H1 (cell line): ENCODE measurements at regions not wholly inside any gene's neighbourhood (a gene's known extent, or its start where the extent isn't known, plus 50 kb on each side); places are given as distances from the start of the nearest gene placed in this dataset.

ENCODE experiments used
- CTCF ChIA-PET: fragments of 300-600 bp; sonication (Branson Sonifier 250); formaldehyde crosslinking; loops from one replicate; lab custom pipeline; 2021; ENCODE audit not compliant: partially characterized antibody; lab: Charles Lee
- POLR2A ChIA-PET: fragments of 300-600 bp; sonication (Branson Sonifier 250); formaldehyde crosslinking; loops from one replicate; lab custom pipeline; 2021; ENCODE audit warnings: inconsistent platforms; ENCODE audit not compliant: partially characterized antibody; lab: Charles Lee
- DNase-seq, 2 experiments: peaks; one replicate each; pipeline versions ENCODE4 v3.0.0 to v3.0.0-alpha.2; 2010 to 2022; ENCODE audit warnings: low spot score in 2 of 2, low read depth in 1 of 2, mixed read lengths in 1 of 2
- FAIRE-seq: peaks from 2 replicates; lab custom pipeline; 2011; peaks lifted over from hg19 to GRCh38; lab: Jason Lieb, UNC
- H2AFZ ChIP-seq: 2 replicates; pipeline ENCODE4 v1.8.1; 2012; ENCODE audit warnings: low read length, inconsistent platforms
- H2AK5ac ChIP-seq: 2 replicates; pipeline ENCODE4 v1.6.1; 2013; ENCODE audit warnings: low read depth, low read length
- H2BK120ac ChIP-seq: replicated peaks from 2 replicates; pipeline ENCODE3; 2013; ENCODE audit warnings: low read depth, low read length, inconsistent platforms
- H2BK12ac ChIP-seq: 2 replicates; pipeline ENCODE4 v1.6.1; 2013; ENCODE audit warnings: low read depth, low read length
- H2BK15ac ChIP-seq: 2 replicates; pipeline ENCODE4 v1.6.1; 2013; ENCODE audit warnings: low read length
- H2BK20ac ChIP-seq: 2 replicates; pipeline ENCODE4 v1.6.1; 2013; ENCODE audit warnings: low read length
- H2BK5ac ChIP-seq: 2 replicates; pipeline ENCODE4 v1.6.1; 2013; ENCODE audit warnings: low read depth, low read length
- H3K14ac ChIP-seq: 2 replicates; pipeline ENCODE4 v1.6.1; 2013; ENCODE audit warnings: inconsistent platforms; ENCODE audit not compliant: insufficient read length
- H3K18ac ChIP-seq: 2 replicates; pipeline ENCODE4 v1.6.1; 2013; ENCODE audit warnings: low read length; ENCODE audit errors: extremely low read depth
- H3K23ac ChIP-seq: 2 replicates; pipeline ENCODE4 v1.6.1; 2013; ENCODE audit warnings: inconsistent platforms; ENCODE audit not compliant: insufficient read length
- H3K23me2 ChIP-seq: 2 replicates; pipeline ENCODE4 v1.6.1; 2013; ENCODE audit warnings: low read depth, low read length
- H3K27ac ChIP-seq: 2 replicates; pipeline ENCODE4 v1.6.1; 2011; ENCODE audit warnings: low read depth, low read length, inconsistent platforms
- H3K27me3 ChIP-seq, 4 experiments: replicated peaks in 1 of 4; 1 replicate in 1 of 4; 2 replicates in 3 of 4; pipeline versions ENCODE4 v1.6.1 to v1.8.1; 2011 to 2013; ENCODE audit warnings: low read length in 3 of 4, mild to moderate bottlenecking in 3 of 4, inconsistent platforms in 2 of 4, mixed read lengths in 2 of 4, moderate library complexity in 1 of 4; ENCODE audit not compliant: control insufficient read depth in 3 of 4, insufficient read depth in 3 of 4; ENCODE audit errors: extremely low read depth in 1 of 4
- H3K36me3 ChIP-seq, 4 experiments: 2 replicates each; pipeline versions ENCODE4 v1.6.1 to v1.8.1; 2011 to 2013; ENCODE audit warnings: mild to moderate bottlenecking in 4 of 4, low read length in 3 of 4, moderate library complexity in 2 of 4, control low read depth in 1 of 4, inconsistent platforms in 1 of 4; ENCODE audit not compliant: insufficient read depth in 4 of 4, control insufficient read depth in 2 of 4
- H3K4ac ChIP-seq: replicated peaks from 2 replicates; pipeline ENCODE3; 2013; ENCODE audit warnings: low read length, low read depth, mixed read lengths, inconsistent platforms; ENCODE audit not compliant: insufficient read length
- H3K4me1 ChIP-seq, 4 experiments: replicated peaks in 1 of 4; 1 replicate in 1 of 4; 2 replicates in 3 of 4; pipeline versions ENCODE4 v1.6.1 to v1.8.1; 2011 to 2013; ENCODE audit warnings: low read length in 3 of 4, inconsistent platforms in 2 of 4, mixed read lengths in 1 of 4; ENCODE audit not compliant: insufficient read depth in 4 of 4, control insufficient read depth in 3 of 4
- H3K4me2 ChIP-seq, 2 experiments: 2 replicates each; pipeline versions ENCODE4 v1.6.1 to v1.8.1; 2011 to 2013; ENCODE audit warnings: low read depth in 2 of 2, low read length in 2 of 2, control low read depth in 1 of 2, inconsistent platforms in 1 of 2, mild to moderate bottlenecking in 1 of 2; ENCODE audit not compliant: insufficient read depth in 1 of 2
- H3K4me3 ChIP-seq, 4 experiments: fragments of 200-600, 300-600 bp in 1 of 4; sonication (generic), shearing (Covaris generic), sonication (Bioruptor Twin) in 1 of 4; 2 replicates each; pipeline versions ENCODE4 v1.5.1 to v1.8.1; 2011 to 2016; ENCODE audit warnings: low read length in 4 of 4, low read depth in 3 of 4, control low read depth in 2 of 4, inconsistent platforms in 2 of 4, mild to moderate bottlenecking in 2 of 4, mixed read lengths in 1 of 4, moderate library complexity in 1 of 4; ENCODE audit not compliant: insufficient read depth in 2 of 4; ENCODE audit errors: extremely low read depth in 1 of 4
- H3K56ac ChIP-seq: replicated peaks from 2 replicates; pipeline ENCODE3; 2013; ENCODE audit warnings: low read depth, mild to moderate bottlenecking, mixed read lengths, low read length, inconsistent platforms; ENCODE audit not compliant: insufficient read length
- H3K79me1 ChIP-seq: 2 replicates; pipeline ENCODE4 v1.6.1; 2013; ENCODE audit warnings: low read depth, low read length, control low read depth
- H3K79me2 ChIP-seq, 2 experiments: 2 replicates each; pipeline versions ENCODE4 v1.6.1 to v1.8.1; 2012 to 2013; ENCODE audit warnings: low read length in 2 of 2, mild to moderate bottlenecking in 2 of 2, inconsistent platforms in 1 of 2; ENCODE audit not compliant: insufficient read depth in 2 of 2, control insufficient read depth in 1 of 2
- H3K9ac ChIP-seq, 4 experiments: replicated peaks in 1 of 4; 1 replicate in 1 of 4; 2 replicates in 3 of 4; pipeline versions ENCODE4 v1.6.1 to v1.8.1; 2011 to 2013; ENCODE audit warnings: low read depth in 3 of 4, low read length in 3 of 4, control low read depth in 2 of 4, mild to moderate bottlenecking in 2 of 4, moderate library complexity in 2 of 4, inconsistent platforms in 1 of 4; ENCODE audit errors: extremely low read depth in 1 of 4
- H3K9me3 ChIP-seq, 2 experiments: 2 replicates each; pipeline versions ENCODE4 v1.6.1 to v1.8.1; 2012 to 2013; ENCODE audit warnings: mild to moderate bottlenecking in 2 of 2, moderate library complexity in 2 of 2, control low read depth in 1 of 2, inconsistent platforms in 1 of 2, low read depth in 1 of 2, low read length in 1 of 2, mixed read lengths in 1 of 2; ENCODE audit not compliant: insufficient read depth in 2 of 2
- H4K20me1 ChIP-seq, 2 experiments: replicated peaks in 1 of 2; 2 replicates each; pipeline versions ENCODE3 to v1.8.1; 2011 to 2013; ENCODE audit warnings: inconsistent platforms in 2 of 2, low read length in 2 of 2, mild to moderate bottlenecking in 1 of 2; ENCODE audit not compliant: insufficient read depth in 2 of 2, control insufficient read depth in 1 of 2
- H4K5ac ChIP-seq: 2 replicates; pipeline ENCODE4 v1.6.1; 2013; ENCODE audit warnings: low read length, low read depth, mixed read lengths, inconsistent platforms; ENCODE audit not compliant: insufficient read length
- H4K8ac ChIP-seq: 2 replicates; pipeline ENCODE4 v1.8.0; 2013; ENCODE audit warnings: mild to moderate bottlenecking, moderate library complexity, low read length, inconsistent platforms; ENCODE audit not compliant: insufficient read depth; ENCODE audit errors: extremely low read depth
- H4K91ac ChIP-seq: replicated peaks from 2 replicates; pipeline ENCODE3; 2013; ENCODE audit warnings: low read length, mixed read lengths, inconsistent platforms; ENCODE audit not compliant: insufficient read length
- BCL11A ChIP-seq, 2 experiments: IDR thresholded peaks; one replicate each; pipeline ENCODE4 v1.6.1; 2011; ENCODE audit warnings: low read depth in 2 of 2, low read length in 2 of 2, mild to moderate bottlenecking in 2 of 2
- CHD1 ChIP-seq: IDR thresholded peaks from 2 replicates; pipeline ENCODE4 v1.6.1; 2012; ENCODE audit warnings: low read depth, low read length, improper control_type of control experiment
- HDAC6 ChIP-seq: IDR thresholded peaks from one replicate; pipeline ENCODE4 v1.7.1; 2012; ENCODE audit warnings: low read depth, mild to moderate bottlenecking, inconsistent platforms, low read length, moderate library complexity
- PHF8 ChIP-seq: fragments of 200-600 bp; sonication (generic); conservative IDR thresholded peaks from 2 replicates; pipeline ENCODE4 v1.7.1; 2012; ENCODE audit warnings: low read depth, mild to moderate bottlenecking, inconsistent platforms, low read length, moderate library complexity
- RBBP5 ChIP-seq: IDR thresholded peaks from 2 replicates; pipeline ENCODE4 v1.7.1; 2012; ENCODE audit warnings: low read depth, mild to moderate bottlenecking, inconsistent platforms, low read length, moderate library complexity, borderline replicate concordance
- SIN3A ChIP-seq, 2 experiments: IDR thresholded peaks in 1 of 2; conservative IDR thresholded peaks in 1 of 2; 2 replicates each; pipeline ENCODE4 v1.6.1; 2011 to 2012; ENCODE audit warnings: low read length in 2 of 2, improper control_type of control experiment in 1 of 2, low read depth in 1 of 2, mild to moderate bottlenecking in 1 of 2
- SIRT6 ChIP-seq: IDR thresholded peaks from one replicate; pipeline ENCODE4 v1.7.1; 2012; ENCODE audit warnings: low read length, inconsistent platforms
- ZNF274 ChIP-seq: IDR thresholded peaks from 2 replicates; pipeline ENCODE4 v1.7.0; 2012; ENCODE audit warnings: low read length, borderline replicate concordance; ENCODE audit errors: extremely low read depth
- WGBS, 2 experiments: shearing (Covaris generic) in 1 of 2; methylation state at CpG; one replicate each; pipeline versions ENCODE4 v1.1.6 to v1.1.7; 2013 to 2015; ENCODE audit warnings: low lambda C conversion rate in 2 of 2, mixed read lengths in 2 of 2, inconsistent platforms in 1 of 2, low coverage in 1 of 2, missing lambda C conversion rate in 1 of 2; ENCODE audit not compliant: insufficient replicate concordance in 2 of 2, insufficient coverage in 1 of 2, insufficient read length in 1 of 2; ENCODE audit errors: extremely low coverage in 1 of 2, missing lambda C conversion rate in 1 of 2; 5-methylcytosine and 5-hydroxymethylcytosine counted together
- TF ChIP-seq, protein P1 (sequence below): IDR thresholded peaks from 2 replicates; pipeline ENCODE4 v1.6.1; 2012; ENCODE audit warnings: low read length, inconsistent platforms
- TF ChIP-seq, protein P2 (sequence below), 3 experiments: IDR thresholded peaks; 1 replicate in 2 of 3; 2 replicates in 1 of 3; pipeline versions ENCODE4 v1.5.1 to v1.6.1; 2011; ENCODE audit warnings: low read length in 3 of 3, mild to moderate bottlenecking in 3 of 3, inconsistent platforms in 2 of 3, low read depth in 1 of 3, moderate library complexity in 1 of 3; ENCODE audit not compliant: insufficient read depth in 1 of 3; ENCODE audit errors: control extremely low read depth in 1 of 3

DNA sequence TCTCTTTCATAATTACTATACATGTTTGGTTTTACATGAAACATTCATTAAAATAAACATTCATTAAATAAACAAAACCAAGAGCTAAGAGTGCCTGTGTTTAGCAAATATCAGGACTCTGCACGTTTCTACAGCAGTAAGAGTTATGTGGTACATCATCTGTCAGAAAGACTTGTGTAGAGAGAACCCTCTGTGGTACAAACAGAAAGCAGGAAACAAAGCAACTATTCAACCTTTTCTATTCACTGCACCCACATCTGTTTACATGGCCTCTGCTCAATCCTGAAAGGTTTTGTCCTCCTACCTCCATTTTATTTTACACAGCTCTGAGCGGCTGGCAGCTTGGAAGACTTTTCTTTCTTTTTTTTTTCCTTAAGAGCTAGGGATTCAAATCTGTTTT, 90.7 kb upstream of the PCDH18 start:
- Histone ChIP-seq H3K36me3 (no peaks in the 10 kb centered on the region), H2BK20ac (no peak overlapping the region), H2AFZ (peak overlapping the region; percentile 91), H3K4me2 (no peak overlapping the region), H4K5ac (no peak overlapping the region), H3K4me1 (no peaks in the 10 kb centered on the region), H2BK12ac (no peak overlapping the region), H3K4me3 (no peak overlapping the region), H3K27ac (no peak overlapping the region), H3K18ac (no peak overlapping the region), H3K9me3 (peaks cover 0 to 2% of the 10 kb centered on the region in 2 experiments; a peak in 1 of 4 replicates), H3K23ac (no peak overlapping the region), H2BK15ac (no peak overlapping the region), H3K79me1 (no peaks in the 10 kb centered on the region), H2BK5ac (no peak overlapping the region), H3K23me2 (no peaks in the 10 kb centered on the region; the same call in 1 of the 2 replicates), H3K27me3 (no peaks in the 10 kb centered on the region), H3K14ac (no peak overlapping the region), H3K79me2 (no peaks in the 10 kb centered on the region), H3K56ac (no peak overlapping the region), H4K20me1 (no peaks in the 10 kb centered on the region), H3K9ac (no peak overlapping the region), H4K8ac (no peak overlapping the region), H2AK5ac (no peak overlapping the region), H3K4ac (no peak overlapping the region), H4K91ac (no peak overlapping the region), H2BK120ac (no peak overlapping the region)
- DNase-seq (no peak), FAIRE-seq (no peak)
- POLR2A ChIA-PET, result no interaction called here
- WGBS, 2 experiments, result 75% methylated on average over 2 of the region's 2 CpGs; no CpG with 5 or more reads in 1 of the 2 experiments
- CTCF ChIA-PET, result interaction anchor here (0.6 kb wide), 1 partner anchor 12 kb away, joined by 3 read pairs; no protein-coding TSS in a partner anchor
- TF ChIP-seq, protein P1, sequence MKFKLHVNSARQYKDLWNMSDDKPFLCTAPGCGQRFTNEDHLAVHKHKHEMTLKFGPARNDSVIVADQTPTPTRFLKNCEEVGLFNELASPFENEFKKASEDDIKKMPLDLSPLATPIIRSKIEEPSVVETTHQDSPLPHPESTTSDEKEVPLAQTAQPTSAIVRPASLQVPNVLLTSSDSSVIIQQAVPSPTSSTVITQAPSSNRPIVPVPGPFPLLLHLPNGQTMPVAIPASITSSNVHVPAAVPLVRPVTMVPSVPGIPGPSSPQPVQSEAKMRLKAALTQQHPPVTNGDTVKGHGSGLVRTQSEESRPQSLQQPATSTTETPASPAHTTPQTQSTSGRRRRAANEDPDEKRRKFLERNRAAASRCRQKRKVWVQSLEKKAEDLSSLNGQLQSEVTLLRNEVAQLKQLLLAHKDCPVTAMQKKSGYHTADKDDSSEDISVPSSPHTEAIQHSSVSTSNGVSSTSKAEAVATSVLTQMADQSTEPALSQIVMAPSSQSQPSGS, result no peak
- TF ChIP-seq BCL11A (IDR thresholded peaks at IDR 0.05; ENCODE audit: low read depth in 2 of 2, low read length in 2 of 2), result no peak
- no peak for TF ChIP-seq PHF8
- no peak for TF ChIP-seq SIN3A (conservative IDR thresholded peaks at IDR 0.05 in 1 of 2, IDR thresholded peaks at IDR 0.05 in 1 of 2; ENCODE audit: low read depth in 1 of 2, low read length in 2 of 2)
- TF ChIP-seq HDAC6, result no peak
- no peak for TF ChIP-seq SIRT6
- TF ChIP-seq RBBP5, result no peak
- TF ChIP-seq CHD1, result no peak
- no peak for TF ChIP-seq ZNF274
- TF ChIP-seq, protein P2, sequence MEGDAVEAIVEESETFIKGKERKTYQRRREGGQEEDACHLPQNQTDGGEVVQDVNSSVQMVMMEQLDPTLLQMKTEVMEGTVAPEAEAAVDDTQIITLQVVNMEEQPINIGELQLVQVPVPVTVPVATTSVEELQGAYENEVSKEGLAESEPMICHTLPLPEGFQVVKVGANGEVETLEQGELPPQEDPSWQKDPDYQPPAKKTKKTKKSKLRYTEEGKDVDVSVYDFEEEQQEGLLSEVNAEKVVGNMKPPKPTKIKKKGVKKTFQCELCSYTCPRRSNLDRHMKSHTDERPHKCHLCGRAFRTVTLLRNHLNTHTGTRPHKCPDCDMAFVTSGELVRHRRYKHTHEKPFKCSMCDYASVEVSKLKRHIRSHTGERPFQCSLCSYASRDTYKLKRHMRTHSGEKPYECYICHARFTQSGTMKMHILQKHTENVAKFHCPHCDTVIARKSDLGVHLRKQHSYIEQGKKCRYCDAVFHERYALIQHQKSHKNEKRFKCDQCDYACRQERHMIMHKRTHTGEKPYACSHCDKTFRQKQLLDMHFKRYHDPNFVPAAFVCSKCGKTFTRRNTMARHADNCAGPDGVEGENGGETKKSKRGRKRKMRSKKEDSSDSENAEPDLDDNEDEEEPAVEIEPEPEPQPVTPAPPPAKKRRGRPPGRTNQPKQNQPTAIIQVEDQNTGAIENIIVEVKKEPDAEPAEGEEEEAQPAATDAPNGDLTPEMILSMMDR (IDR thresholded peaks at IDR 0.05; ENCODE audit: control extremely low read depth in 1 of 3, insufficient read depth in 1 of 3, low read depth in 1 of 3, low read length in 3 of 3), result no peak
